Upper lobe of left lung (tissue), 4 donors: ENCODE measurements at regions not wholly inside any gene's neighbourhood (a gene's known extent, or its start where the extent isn't known, plus 50 kb on each side); places are given as distances from the start of the nearest gene placed in this dataset.

ENCODE experiments used
- CTCF ChIP-seq, 6 experiments: fragments of 450-650 bp in 4 of 6; fragments of 200-600 bp in 2 of 6; sonication (generic) in 2 of 6; IDR thresholded peaks; one replicate each; pipeline ENCODE4 v1.5.1; 2016 to 2019; ENCODE audit warnings: antibody characterized with exemption in 6 of 6
- EP300 ChIP-seq, 4 donors: sonication (generic); formaldehyde crosslinking; IDR thresholded peaks; one replicate each; pipeline ENCODE4 v1.5.1; 2017; ENCODE audit warnings: antibody characterized with exemption in 4 of 4, control low read depth in 2 of 4

GRCh38 chr17:73912373-73912746 is 268.1 kb upstream of the SDK2 start:
- TF ChIP-seq CTCF (IDR thresholded peaks at IDR 0.05) = no peak
- TF ChIP-seq EP300 (IDR thresholded peaks at IDR 0.05) = no peak
